Stimulated activated CD4-positive, alpha-beta T cell treated with anti-CD3 and anti-CD28 coated beads, Interleukin-4, amount 100 ng/mL, for 24 hours (primary cell): ENCODE measurements at regions not wholly inside any gene's neighbourhood (a gene's known extent, or its start where the extent isn't known, plus 50 kb on each side); places are given as distances from the start of the nearest gene placed in this dataset.
"Not testable (repeated sequence)": the region's sequence is repeated elsewhere in the genome, so short reads cannot be mapped to it uniquely, and the experiment has no call there.

Experiments used
- DNase-seq: peaks from one replicate; pipeline ENCODE4 v3.0.0-alpha.2; 2020

- no peak for DNase-seq
Observed at GRCh38 chr2:11877764-11878163, 131.3 kb downstream of the LPIN1 start.

DNA sequence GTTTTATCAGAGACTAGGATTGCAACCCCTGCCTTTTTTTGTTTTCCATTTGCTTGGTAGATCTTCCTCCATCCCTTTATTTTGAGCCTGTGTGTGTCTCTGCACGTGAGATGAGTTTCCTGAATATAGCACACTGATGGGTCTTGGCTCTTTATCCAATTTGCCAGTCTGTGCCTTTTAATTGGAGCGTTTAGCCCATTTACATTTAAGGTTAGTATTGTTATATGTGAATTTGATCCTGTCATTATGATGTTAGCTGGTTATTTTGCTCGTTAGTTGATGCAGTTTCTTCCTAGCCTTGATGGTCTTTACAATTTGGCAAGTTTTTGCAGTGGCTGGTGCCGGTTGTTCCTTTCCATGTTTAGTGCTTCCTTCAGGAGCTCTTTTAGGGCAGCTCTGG lies 138.8 kb downstream of the LPIN1 start:
- not testable (repeated sequence) for DNase-seq

- DNase-seq: not testable (repeated sequence)
Observed at GRCh38 chr2:11886899-11887298, 140.5 kb downstream of the LPIN1 start.

DNA sequence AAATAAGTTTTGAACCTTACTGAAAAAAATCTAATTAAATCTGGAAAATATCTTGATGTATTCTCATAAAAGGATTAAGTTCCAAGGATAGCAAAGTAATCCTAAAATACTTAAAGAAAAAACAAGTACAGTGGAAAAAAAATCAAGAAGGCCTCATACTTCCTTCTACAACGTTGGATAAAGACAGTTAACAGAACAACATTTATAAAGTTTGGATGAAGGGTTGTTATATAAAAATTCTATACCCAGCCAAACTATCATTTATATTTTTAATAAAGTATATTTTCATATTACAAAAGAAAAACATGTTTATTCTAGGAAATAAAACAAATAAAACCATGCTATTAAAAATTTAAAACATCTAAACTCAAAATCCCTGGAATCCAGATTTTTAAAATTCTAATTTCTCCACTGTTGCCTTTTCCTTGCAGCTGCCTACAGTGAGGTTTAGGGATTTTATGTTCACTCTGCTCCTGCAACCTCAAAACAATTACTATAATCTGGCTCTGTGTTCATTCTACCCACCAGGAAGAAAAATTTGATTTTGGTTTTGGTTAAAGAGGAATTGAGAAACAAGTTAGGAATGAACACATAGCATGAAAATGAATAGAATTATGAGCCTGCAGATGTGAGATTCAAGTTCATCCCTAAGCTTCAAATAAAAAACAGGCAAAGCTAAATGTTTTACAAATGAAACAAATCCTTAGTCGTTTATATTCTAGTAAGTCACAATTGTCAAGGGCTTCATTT lies 142.8 kb downstream of the LPIN1 start:
- DNase-seq: no peak

- no peak for DNase-seq
Observed at GRCh38 chr2:11889854-11890253, 143.4 kb downstream of the LPIN1 start.

DNA sequence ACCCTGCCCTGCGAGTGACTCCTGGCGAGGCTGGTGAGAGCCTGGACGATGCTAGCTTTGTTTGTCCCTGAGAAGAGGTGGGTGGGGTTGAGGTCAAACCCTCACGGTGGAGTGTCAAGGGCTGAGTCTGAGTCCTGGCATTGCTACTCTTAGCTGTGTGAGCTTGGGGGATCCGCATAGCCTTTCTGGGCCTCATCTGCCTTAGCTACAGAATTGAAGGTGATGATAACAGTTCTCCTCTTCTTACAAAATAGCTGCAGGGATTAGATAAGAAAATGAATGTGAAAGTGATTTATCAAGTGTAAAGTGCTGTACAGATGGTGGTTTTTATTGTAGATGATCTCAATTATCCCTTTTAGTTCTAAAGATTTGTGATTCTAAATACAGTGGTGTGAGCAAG lies 144.6 kb downstream of the LPIN1 start:
- DNase-seq: no peak

- no peak for DNase-seq
Observed at GRCh38 chr2:11891671-11892440, 145.4 kb downstream of the LPIN1 start.

DNA sequence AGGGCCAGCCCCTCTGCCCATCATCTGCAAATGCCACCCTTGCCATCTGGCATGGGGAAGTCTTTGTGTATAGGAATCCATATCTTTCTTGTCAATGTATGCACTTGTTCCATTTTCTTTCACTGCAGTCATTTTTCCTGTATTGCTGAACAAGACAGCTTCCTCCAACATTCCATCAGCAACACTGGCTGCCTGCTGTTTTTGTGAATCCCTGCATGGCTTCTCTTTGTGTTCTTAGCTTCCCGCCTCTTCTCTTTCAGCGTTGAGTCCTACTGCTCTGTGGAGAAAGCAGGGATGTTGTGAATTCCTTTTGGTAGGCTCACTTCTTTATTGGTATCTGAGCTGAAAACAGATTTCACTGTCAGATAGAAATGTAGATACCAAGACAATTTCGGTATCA lies 150.0 kb downstream of the LPIN1 start:
- no peak for DNase-seq

GRCh38 chr2:11898576-11898975 lies 152.1 kb downstream of the LPIN1 start:
- DNase-seq: no peak

DNA sequence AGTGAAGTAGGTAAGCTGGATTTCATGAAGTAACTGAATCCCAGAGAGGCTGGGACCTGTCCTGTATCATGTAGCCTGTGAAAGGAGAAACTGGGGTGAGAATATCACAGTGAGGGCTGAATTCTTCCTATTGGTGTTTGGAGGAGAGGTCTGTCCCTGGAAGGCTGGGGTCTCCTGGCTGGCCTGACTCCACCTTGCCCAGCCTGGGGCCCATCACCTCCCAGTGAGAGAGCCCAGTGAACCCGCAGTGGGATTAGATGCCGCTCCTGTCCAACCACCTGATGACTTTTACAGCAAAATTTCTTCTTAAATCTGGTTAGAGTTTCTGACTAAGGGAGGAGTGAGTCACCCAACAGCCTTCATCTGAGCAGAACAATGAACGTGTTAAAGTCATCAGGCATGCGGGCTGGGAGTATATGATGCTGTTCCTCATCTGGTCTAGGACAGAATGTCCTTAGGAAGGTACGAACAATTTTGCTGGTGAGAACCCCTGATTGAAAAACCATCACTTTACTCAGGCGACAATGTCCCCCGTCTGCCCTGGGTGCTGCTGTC lies 152.9 kb downstream of the LPIN1 start:
- no peak for DNase-seq

GRCh38 chr2:11900891-11901290 lies 154.5 kb downstream of the LPIN1 start:
- not testable (repeated sequence) for DNase-seq

DNA sequence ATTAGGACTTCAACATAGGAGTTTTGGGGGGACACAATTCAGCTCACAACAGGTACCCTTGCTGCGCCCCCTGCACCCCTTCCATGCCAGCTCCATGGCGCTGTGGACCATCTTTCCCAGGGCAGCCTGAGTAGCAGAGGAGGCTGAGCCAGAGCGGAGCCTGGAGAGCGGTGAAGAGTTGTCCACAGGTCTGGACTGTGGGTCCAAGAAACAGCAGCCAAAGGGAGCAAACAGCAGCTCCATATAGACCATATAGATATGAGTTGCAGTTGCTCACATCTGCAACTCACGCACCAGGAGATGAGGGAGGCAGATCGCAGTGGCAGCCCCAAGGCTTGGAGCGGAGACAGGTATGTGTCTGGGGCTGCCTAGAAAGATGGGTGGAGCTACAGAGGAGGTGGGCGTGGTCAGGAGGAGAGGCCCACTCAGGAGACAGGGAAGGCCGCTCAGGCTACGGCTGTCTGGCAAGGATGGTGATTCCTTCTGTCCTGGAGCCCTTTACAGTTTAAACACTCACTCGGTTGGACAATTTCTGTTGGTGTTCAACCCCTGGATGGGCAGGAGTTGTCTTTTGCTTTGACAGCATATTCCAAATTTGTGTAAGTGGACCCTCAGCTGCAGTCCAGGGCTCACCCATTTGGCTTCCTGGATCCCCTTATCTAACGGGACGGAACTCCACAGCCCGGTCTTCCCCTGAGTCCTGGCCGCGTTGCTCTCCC lies 155.1 kb downstream of the LPIN1 start:
- no peak for DNase-seq

GRCh38 chr2:11903085-11903606 lies 156.7 kb downstream of the LPIN1 start:
- no peak for DNase-seq

- DNase-seq: no peak
Observed at GRCh38 chr2:11904029-11904428, 157.6 kb downstream of the LPIN1 start.

GRCh38 chr2:11904941-11905340 lies 158.5 kb downstream of the LPIN1 start:
- DNase-seq: no peak

DNA sequence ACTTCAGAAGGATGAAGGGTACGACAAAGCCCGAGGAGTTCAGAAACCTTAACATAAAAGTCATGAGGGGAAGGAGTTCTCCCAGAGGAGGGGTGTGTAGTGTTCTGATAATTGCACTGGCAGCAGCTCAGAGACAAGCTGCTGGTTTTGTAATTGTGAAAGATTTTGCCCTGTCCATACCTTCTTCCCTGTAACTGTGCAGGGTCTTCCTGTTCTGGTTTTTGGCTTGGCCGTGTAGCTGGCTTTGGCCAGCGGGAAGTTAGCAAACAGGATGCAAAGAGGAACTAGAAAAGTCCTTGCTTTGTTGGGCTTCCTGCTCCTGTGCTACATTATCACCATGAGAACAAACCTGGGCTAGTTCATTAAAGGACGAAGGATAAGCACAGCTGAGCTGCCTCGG lies 160.8 kb downstream of the LPIN1 start:
- DNase-seq: no peak

DNA sequence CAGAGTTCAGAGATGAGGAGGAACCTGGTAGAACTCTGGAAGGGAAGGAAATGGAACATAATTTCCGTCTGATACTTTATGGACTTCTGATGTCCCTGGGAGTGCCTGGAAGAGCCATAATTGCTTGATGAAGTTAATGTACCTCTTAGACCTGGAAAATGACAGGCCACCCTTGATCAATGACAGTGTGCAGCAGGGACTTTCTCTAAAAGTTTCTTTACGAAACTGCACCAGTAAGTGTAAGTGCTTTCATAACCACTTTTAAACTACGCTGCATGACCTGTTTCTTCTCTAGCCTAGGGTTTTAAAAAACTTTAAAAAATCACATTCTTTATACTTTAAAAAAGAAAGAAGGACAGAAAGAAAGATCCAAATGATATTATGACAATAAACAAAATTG lies 164.5 kb downstream of the LPIN1 start:
- no peak for DNase-seq

GRCh38 chr2:11912980-11913379 lies 166.5 kb downstream of the LPIN1 start:
- no peak for DNase-seq

DNA sequence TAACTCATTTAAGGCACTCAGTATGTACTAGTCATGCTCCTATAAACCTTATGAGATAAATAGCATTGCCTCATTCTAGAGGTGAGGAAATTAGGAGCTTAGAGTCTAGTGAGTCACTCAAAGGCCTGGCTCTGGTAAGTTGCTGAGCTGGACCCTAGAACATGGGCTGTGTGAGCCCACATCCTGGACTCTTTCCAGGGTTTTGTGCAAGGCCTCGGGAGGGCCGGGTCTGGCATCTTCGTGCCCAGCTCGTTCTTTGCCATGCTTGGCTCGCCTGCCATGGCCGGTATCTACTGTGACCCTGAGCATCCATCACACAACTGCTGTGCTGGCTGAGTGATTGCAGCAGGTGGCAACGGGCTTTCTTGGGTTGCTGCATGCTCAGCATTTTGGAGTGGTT lies 168.0 kb downstream of the LPIN1 start:
- no peak for DNase-seq

- DNase-seq: no peak
Observed at GRCh38 chr2:11915650-11916049, 169.2 kb downstream of the LPIN1 start.

DNA sequence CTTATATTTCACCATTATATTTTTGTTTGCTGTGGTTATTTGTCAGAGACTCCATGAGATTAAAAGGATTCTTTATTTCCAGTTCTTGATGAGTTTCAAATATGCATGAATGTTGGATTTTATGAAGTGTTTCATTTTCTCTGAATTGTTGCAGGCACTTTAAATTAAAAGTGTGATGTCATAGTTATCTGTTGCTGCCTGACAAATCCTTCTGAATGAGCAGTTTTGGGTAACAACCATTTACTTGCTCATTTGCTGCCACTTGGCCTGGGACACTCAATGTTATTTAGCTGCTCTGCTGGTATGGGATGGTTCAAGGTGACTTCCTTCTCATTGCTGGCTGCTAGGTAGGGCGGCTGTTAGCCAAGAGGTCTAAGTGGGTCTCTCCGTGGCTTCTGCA lies 173.5 kb downstream of the LPIN1 start:
- no peak for DNase-seq

DNA sequence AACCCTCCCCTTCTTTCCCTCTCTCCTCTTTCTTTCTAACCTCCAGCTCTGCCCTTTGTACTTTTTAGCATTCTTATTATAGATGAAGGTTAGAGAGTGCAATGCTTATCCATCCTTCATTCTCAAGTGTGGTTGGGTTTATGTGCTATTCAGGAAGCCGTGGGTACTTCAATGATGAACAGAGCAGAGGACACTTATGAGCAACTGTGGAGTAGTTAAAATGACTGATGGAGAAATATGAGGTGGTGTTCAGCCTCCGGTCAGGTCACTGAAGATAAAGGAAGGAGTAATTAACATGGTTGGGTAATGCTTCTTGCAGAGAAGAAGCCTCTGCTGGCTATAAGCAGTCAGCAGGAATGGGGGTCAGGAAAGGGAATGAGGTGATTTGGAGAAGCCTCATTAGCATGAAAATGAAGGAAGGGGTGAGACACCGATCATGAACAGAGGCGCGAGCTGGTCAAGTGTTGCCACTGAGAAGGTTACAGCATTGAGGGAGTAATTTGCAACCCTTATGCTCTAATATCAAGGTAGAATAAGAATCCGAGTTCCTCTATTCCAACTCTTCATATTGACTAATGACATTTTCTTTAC lies 174.7 kb downstream of the LPIN1 start:
- DNase-seq: no peak

GRCh38 chr2:11922294-11922693 lies 175.9 kb downstream of the LPIN1 start:
- no peak for DNase-seq
